ENCODE measurements at regions not wholly inside any gene's neighbourhood (a gene's known extent, or its start where the extent isn't known, plus 50 kb on each side); places are given as distances from the start of the nearest gene placed in this dataset.

GRCh38 chrX:73944563-73944908, 92.0 kb upstream of the XIST start:
- peak overlapping the region; percentile 70 for H2BK5ac ChIP-seq (ENCODE audit: low read depth, low read length, poor library complexity, severe bottlenecking)
- no TSS peak for BruUV-seq (replicated peaks)
- WGBS, 2 experiments (ENCODE audit: extremely low coverage in 2 of 2, insufficient read length in 1 of 2), result no CpG with 5 or more reads among the region's 8 CpGs
- peaks cover 3 to 5% of the 10 kb centered on the region in 2 experiments; a peak in 3 of 4 replicates for H3K79me1 ChIP-seq (ENCODE audit: low read depth in 1 of 2, low read length in 2 of 2)
- peak overlapping the region; percentile 82 for H2AK9ac ChIP-seq (replicated peaks; ENCODE audit: low read depth, low read length, poor library complexity)
- intact Hi-C loops (cut with micrococcal nuclease) (loop anchor here (1.0 to 2.0 kb wide), 2 partner anchors 28 to 89 kb away; no protein-coding TSS in a partner anchor), in situ Hi-C loops (cut with MboI; ENCODE audit: low sequenced_read_pairs) (no loop called here), dilution Hi-C loops (cut with HindIII; ENCODE audit: low sequenced_read_pairs, unreplicated experiment) (no loop called here)
- H4K8ac ChIP-seq (ENCODE audit: low read depth in 2 of 2, low read length in 2 of 2), result peak overlapping the region; percentile 94 to 99
- peak overlapping the region; percentile 77; the same call in 1 of the 2 replicates for H3K4me2 ChIP-seq (ENCODE audit: low read depth, low read length)
- ChIA-PET CTCF (interaction anchor here (0.7 kb wide), 1 partner anchor 42 kb away, joined by 3 read pairs; no protein-coding TSS in a partner anchor), POLR2A (ENCODE audit: unreplicated experiment) (interaction anchor here (0.6 kb wide), 1 partner anchor 59 kb away, joined by 6 read pairs; no protein-coding TSS in a partner anchor)
- H3K4ac ChIP-seq (ENCODE audit: low read depth, low read length), result peak overlapping the region; percentile 89
- peaks cover 2% of the 10 kb centered on the region; the same call in 1 of the 2 replicates for H3K4me1 ChIP-seq (ENCODE audit: control insufficient read depth, insufficient read depth, low read length)
- H3K9me3 ChIP-seq (ENCODE audit: control insufficient read depth, insufficient read depth, low read length), result no peaks in the 10 kb centered on the region
- peak overlapping the region; percentile 88 for H3K56ac ChIP-seq (ENCODE audit: extremely low read depth, insufficient read depth, low read length)
- no peak overlapping the region; the same call in 2 of the 3 replicates for H2BK15ac ChIP-seq (ENCODE audit: low read depth, low read length)
- peak overlapping the region; percentile 96 for H3K9ac ChIP-seq (ENCODE audit: low read depth, low read length)
- peak overlapping the region; percentile 91 for H3K27ac ChIP-seq (ENCODE audit: insufficient read depth, low read length)
- H2AK5ac ChIP-seq (ENCODE audit: low read depth, low read length), result no peak overlapping the region
- no peaks in the 10 kb centered on the region for H3K36me3 ChIP-seq (ENCODE audit: control insufficient read depth, insufficient read depth, low read length)
- TF ChIP-seq CHD1 (IDR thresholded peaks at IDR 0.05; ENCODE audit: low read depth, low read length), result no peak
- no peak for TF ChIP-seq NFE2L2 (IDR thresholded peaks at IDR 0.05; ENCODE audit: low read depth, low read length)
- TF ChIP-seq USF2 (IDR thresholded peaks at IDR 0.05; ENCODE audit: low read depth, low read length), result no peak
- no peak for TF ChIP-seq MAFK (IDR thresholded peaks at IDR 0.05; ENCODE audit: low read depth, low read length)
- TF ChIP-seq RFX5 (IDR thresholded peaks at IDR 0.05; ENCODE audit: low read depth, low read length), result no peak
- no peak for TF ChIP-seq RCOR1 (IDR thresholded peaks at IDR 0.05; ENCODE audit: insufficient replicate concordance, low read length)
- no peak for TF ChIP-seq MXI1 (IDR thresholded peaks at IDR 0.05; ENCODE audit: borderline replicate concordance, low read depth, low read length)
- no peak for TF ChIP-seq RAD21 (IDR thresholded peaks at IDR 0.05; ENCODE audit: low read length)
- TF ChIP-seq MAZ (IDR thresholded peaks at IDR 0.05; ENCODE audit: borderline replicate concordance, low read depth, low read length), result no peak
- TF ChIP-seq, protein P1, sequence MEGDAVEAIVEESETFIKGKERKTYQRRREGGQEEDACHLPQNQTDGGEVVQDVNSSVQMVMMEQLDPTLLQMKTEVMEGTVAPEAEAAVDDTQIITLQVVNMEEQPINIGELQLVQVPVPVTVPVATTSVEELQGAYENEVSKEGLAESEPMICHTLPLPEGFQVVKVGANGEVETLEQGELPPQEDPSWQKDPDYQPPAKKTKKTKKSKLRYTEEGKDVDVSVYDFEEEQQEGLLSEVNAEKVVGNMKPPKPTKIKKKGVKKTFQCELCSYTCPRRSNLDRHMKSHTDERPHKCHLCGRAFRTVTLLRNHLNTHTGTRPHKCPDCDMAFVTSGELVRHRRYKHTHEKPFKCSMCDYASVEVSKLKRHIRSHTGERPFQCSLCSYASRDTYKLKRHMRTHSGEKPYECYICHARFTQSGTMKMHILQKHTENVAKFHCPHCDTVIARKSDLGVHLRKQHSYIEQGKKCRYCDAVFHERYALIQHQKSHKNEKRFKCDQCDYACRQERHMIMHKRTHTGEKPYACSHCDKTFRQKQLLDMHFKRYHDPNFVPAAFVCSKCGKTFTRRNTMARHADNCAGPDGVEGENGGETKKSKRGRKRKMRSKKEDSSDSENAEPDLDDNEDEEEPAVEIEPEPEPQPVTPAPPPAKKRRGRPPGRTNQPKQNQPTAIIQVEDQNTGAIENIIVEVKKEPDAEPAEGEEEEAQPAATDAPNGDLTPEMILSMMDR (conservative IDR thresholded peaks at IDR 0.05; ENCODE audit: low read depth, low read length), result no peak
- TF ChIP-seq BHLHE40 (IDR thresholded peaks at IDR 0.05; ENCODE audit: low read depth, low read length), result no peak
- TF ChIP-seq SMC3 (IDR thresholded peaks at IDR 0.05; ENCODE audit: low read depth, low read length), result no peak
- TF ChIP-seq FOS (IDR thresholded peaks at IDR 0.05; ENCODE audit: low read depth, low read length), result no peak
- no peak for TF ChIP-seq ELK1 (IDR thresholded peaks at IDR 0.05; ENCODE audit: borderline replicate concordance, low read depth, low read length)
- TF ChIP-seq POLR2A (IDR thresholded peaks at IDR 0.05; ENCODE audit: low read depth, low read length), result no peak
- TF ChIP-seq CEBPB (IDR thresholded peaks at IDR 0.05; ENCODE audit: low read depth, low read length), result no peak
- peak overlapping the region; percentile 90; the same call in 1 of the 2 replicates for H3K18ac ChIP-seq (ENCODE audit: low read depth, low read length)
- H4K91ac ChIP-seq (ENCODE audit: insufficient read depth, low read depth, low read length), result peak overlapping the region; percentile 84
- ATAC-seq (ENCODE audit: low read depth) (peak; percentile 28), DNase-seq (peak; percentile 6)
- H3K9me1 ChIP-seq (ENCODE audit: insufficient read depth, low read length), result no peaks in the 10 kb centered on the region
- peak overlapping the region; percentile 87; the same call in 1 of the 2 replicates for H3K23ac ChIP-seq (ENCODE audit: low read depth, low read length)
- peak overlapping the region; percentile 67; the same call in 1 of the 2 replicates for H2BK120ac ChIP-seq (ENCODE audit: low read depth, low read length)
- no peaks in the 10 kb centered on the region for H4K20me1 ChIP-seq (ENCODE audit: insufficient read depth, low read length)
- no peaks in the 10 kb centered on the region for H3K27me3 ChIP-seq (ENCODE audit: control insufficient read depth, insufficient read depth, low read length)
- peak overlapping the region; percentile 95 for H4K5ac ChIP-seq (ENCODE audit: low read depth, low read length)
- peak overlapping the region; percentile 95 for H3K14ac ChIP-seq (replicated peaks; ENCODE audit: low read depth, low read length)
- H3K4me3 ChIP-seq (ENCODE audit: insufficient read depth, low read depth, low read length), result peak overlapping the region; percentile 92
- no peak overlapping the region for H2BK20ac ChIP-seq (ENCODE audit: low read depth, low read length)
- peak overlapping the region; percentile 90 for H2AFZ ChIP-seq (replicated peaks; ENCODE audit: low read length, poor library complexity)

All from IMR-90 (cell line).